Spleen (tissue), 11 donors: ENCODE measurements at regions not wholly inside any gene's neighbourhood (a gene's known extent, or its start where the extent isn't known, plus 50 kb on each side); places are given as distances from the start of the nearest gene placed in this dataset.

Experiments used
- DNase-seq: peaks from one replicate; pipeline ENCODE4 v3.0.0-alpha.2; 2020
- H3K27ac ChIP-seq, 8 donors: fragments of 200-600 bp; sonication (generic) in 7 of 8; 1 replicate in 4 of 8; 2 replicates in 4 of 8; pipeline versions ENCODE4 v1.5.0 to v1.8.0; 2016 to 2021; ENCODE audit warnings: inconsistent platforms in 4 of 8, mild to moderate bottlenecking in 4 of 8, moderate library complexity in 1 of 8
- H3K27me3 ChIP-seq, 7 donors: fragments of 200-600 bp; sonication (generic) in 6 of 7; replicated peaks in 1 of 7; 1 replicate in 4 of 7; 2 replicates in 3 of 7; pipeline versions ENCODE4 v1.5.0 to v1.8.0; 2016 to 2021; ENCODE audit warnings: inconsistent platforms in 3 of 7, mild to moderate bottlenecking in 1 of 7
- H3K36me3 ChIP-seq, 6 donors: fragments of 200-600 bp; sonication (generic) in 5 of 6; 1 replicate in 4 of 6; 2 replicates in 2 of 6; pipeline versions ENCODE4 v1.5.0 to v1.8.0; 2016 to 2021; ENCODE audit warnings: inconsistent platforms in 2 of 6
- H3K4me1 ChIP-seq, 6 donors: fragments of 200-600 bp; sonication (generic) in 5 of 6; 1 replicate in 3 of 6; 2 replicates in 3 of 6; pipeline versions ENCODE4 v1.5.0 to v1.8.0; 2016 to 2021; ENCODE audit warnings: inconsistent platforms in 3 of 6
- H3K4me3 ChIP-seq, 8 donors: fragments of 200-600 bp; sonication (generic) in 7 of 8; 1 replicate in 4 of 8; 2 replicates in 4 of 8; pipeline versions ENCODE4 v1.5.0 to v1.8.0; 2016 to 2021; ENCODE audit warnings: inconsistent platforms in 4 of 8, mild to moderate bottlenecking in 4 of 8, moderate library complexity in 2 of 8
- H3K9me3 ChIP-seq, 8 donors: fragments of 200-600 bp; sonication (generic) in 7 of 8; 1 replicate in 4 of 8; 2 replicates in 4 of 8; pipeline versions ENCODE4 v1.5.0 to v1.8.0; 2016 to 2021; ENCODE audit warnings: inconsistent platforms in 4 of 8
- CTCF ChIP-seq, 11 experiments: fragments of 200-600 bp in 7 of 11; fragments of 450-650 bp in 4 of 11; sonication (generic) in 4 of 11; IDR thresholded peaks in 8 of 11; conservative IDR thresholded peaks in 3 of 11; 1 replicate in 7 of 11; 2 replicates in 4 of 11; pipeline versions ENCODE4 v1.4.0 to v1.8.0; 2016 to 2021; ENCODE audit warnings: antibody characterized with exemption in 11 of 11, inconsistent platforms in 4 of 11, mild to moderate bottlenecking in 1 of 11
- POLR2A ChIP-seq, 3 donors: fragments of 450-650 bp; IDR thresholded peaks; one replicate each; pipeline ENCODE4 v1.5.1; 2017; ENCODE audit warnings: antibody characterized with exemption in 3 of 3, mild to moderate bottlenecking in 1 of 3
- POLR2AphosphoS5 ChIP-seq, 3 donors: sonication (generic); formaldehyde crosslinking; IDR thresholded peaks; one replicate each; pipeline ENCODE4 v1.5.1; 2017; ENCODE audit warnings: antibody characterized with exemption in 3 of 3
- WGBS, 5 donors: extraction: QIAGEN DNeasy Blood & Tissue Kit in 3 of 5; methylation state at CpG; one replicate each; pipeline versions ENCODE4 v1.1.5 to v1.1.7; 2013 to 2018; 5-methylcytosine and 5-hydroxymethylcytosine counted together
- intact Hi-C: fragments of 100-400 bp; cut with DNase I; formaldehyde crosslinking; loops from one replicate; pipeline ENCODE4 v1.15.0; 2023; ENCODE audit warnings: low total_unique reads
- donor health status: healthy with polysubstance abuse.
- donor health status: DM: no; HTN: no; CAD: no; lungs with moderate emphysema.
- donor health status: DM: no; HTN: no; CAD: no.
- donor health status: Bipolar disorder and iron deficiency.
- donor health status: healthy.
- donor health status: DM: no; HTN: no; CAD: no.
- donor health status: DM: yes; HTN: yes; CAD: no.

GRCh38 chr4:112053825-112054350 lies 91.4 kb upstream of the FAM241A start:
- H3K9me3 ChIP-seq: no peaks in the 10 kb centered on the region
- TF ChIP-seq POLR2A (IDR thresholded peaks at IDR 0.05) (no peak), CTCF (IDR thresholded peaks at IDR 0.05 in 8 of 11, conservative IDR thresholded peaks at IDR 0.05 in 3 of 11) (no peak), POLR2AphosphoS5 (IDR thresholded peaks at IDR 0.05) (no peak)
- H3K4me1 ChIP-seq: no peaks in the 10 kb centered on the region
- H3K4me3 ChIP-seq: no peak overlapping the region
- H3K27me3 ChIP-seq: no peaks in the 10 kb centered on the region
- WGBS, 5 donors: 86 to 98% (median 96%) methylated on average over 2 of the region's 2 CpGs
- DNase-seq: no peak
- intact Hi-C loops: no loop called here
- no peak overlapping the region for H3K27ac ChIP-seq
- H3K36me3 ChIP-seq: no peaks in the 10 kb centered on the region

- no peak for TF ChIP-seq CTCF (IDR thresholded peaks at IDR 0.05 in 8 of 11, conservative IDR thresholded peaks at IDR 0.05 in 3 of 11)
- no peaks in the 10 kb centered on the region for H3K9me3 ChIP-seq
- H3K4me1 ChIP-seq: no peaks in the 10 kb centered on the region
- intact Hi-C loops: no loop called here
- no peak overlapping the region for H3K27ac ChIP-seq
- DNase-seq: no peak
- no peaks in the 10 kb centered on the region for H3K27me3 ChIP-seq
- no peaks in the 10 kb centered on the region for H3K36me3 ChIP-seq
- H3K4me3 ChIP-seq: no peak overlapping the region
Measured at GRCh38 chr4:112055100-112055499, 90.2 kb upstream of the FAM241A start.

GRCh38 chr4:112057470-112057869 lies 87.8 kb upstream of the FAM241A start:
- no peak for TF ChIP-seq POLR2AphosphoS5 (IDR thresholded peaks at IDR 0.05)
- TF ChIP-seq CTCF (IDR thresholded peaks at IDR 0.05 in 8 of 11, conservative IDR thresholded peaks at IDR 0.05 in 3 of 11): no peak
- TF ChIP-seq POLR2A (IDR thresholded peaks at IDR 0.05): no peak
- H3K9me3 ChIP-seq: no peaks in the 10 kb centered on the region
- no peak overlapping the region for H3K27ac ChIP-seq
- no peaks in the 10 kb centered on the region for H3K4me1 ChIP-seq
- intact Hi-C loops: no loop called here
- H3K36me3 ChIP-seq: no peaks in the 10 kb centered on the region
- H3K4me3 ChIP-seq: no peak overlapping the region
- H3K27me3 ChIP-seq: no peaks in the 10 kb centered on the region
- no peak for DNase-seq
- 26 to 47% (median 33%) methylated on average over 3 of the region's 3 CpGs for WGBS, 5 donors

- Histone ChIP-seq H3K27ac (no peak overlapping the region), H3K4me3 (no peak overlapping the region), H3K27me3 (no peaks in the 10 kb centered on the region), H3K9me3 (no peaks in the 10 kb centered on the region), H3K36me3 (no peaks in the 10 kb centered on the region), H3K4me1 (no peaks in the 10 kb centered on the region)
- 35 to 49% (median 37%) methylated on average over 3 of the region's 3 CpGs for WGBS, 5 donors
- TF ChIP-seq CTCF (IDR thresholded peaks at IDR 0.05 in 8 of 11, conservative IDR thresholded peaks at IDR 0.05 in 3 of 11): no peak
- TF ChIP-seq POLR2A (IDR thresholded peaks at IDR 0.05): no peak
- TF ChIP-seq POLR2AphosphoS5 (IDR thresholded peaks at IDR 0.05): no peak
- intact Hi-C loops: no loop called here
- DNase-seq: no peak
Measured at GRCh38 chr4:112058433-112058832, 86.8 kb upstream of the FAM241A start.
